ENCODE measurements at regions not wholly inside any gene's neighbourhood (a gene's known extent, or its start where the extent isn't known, plus 50 kb on each side); places are given as distances from the start of the nearest gene placed in this dataset.

DNA sequence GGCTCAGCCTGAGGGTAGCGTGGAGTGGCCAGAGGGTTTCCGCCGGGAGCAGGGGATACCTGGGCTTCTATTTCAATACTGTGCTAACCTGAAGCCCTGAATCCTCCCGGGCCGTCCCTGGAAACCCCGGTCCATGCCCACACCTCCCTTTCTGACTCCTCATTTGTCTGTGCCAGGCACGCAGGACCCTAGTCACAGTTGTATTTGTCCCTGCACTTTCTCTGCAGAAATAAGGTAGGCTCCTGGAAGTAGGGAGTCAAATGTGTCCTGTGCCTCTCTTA, 418.8 kb upstream of the HS6ST1 start:
- H3F3A ChIP-seq (ENCODE audit: control insufficient read depth, insufficient read depth): no peaks in the 10 kb centered on the region
- no peak overlapping the region for H3K4me3 ChIP-seq (ENCODE audit: low read length)
- no peak overlapping the region for H3K4me2 ChIP-seq (ENCODE audit: low read length)
- H3K9me2 ChIP-seq (replicated peaks; ENCODE audit: control insufficient read depth, low read length): no peaks in the 10 kb centered on the region
- H3K79me2 ChIP-seq (ENCODE audit: control insufficient read depth, low read length): no peaks in the 10 kb centered on the region
- H3K9me3 ChIP-seq (ENCODE audit: control insufficient read depth, insufficient read depth, low read length): no peaks in the 10 kb centered on the region
- no peak overlapping the region for H3K27ac ChIP-seq (ENCODE audit: low read depth, low read length)
- H3K36me3 ChIP-seq (ENCODE audit: control insufficient read depth, low read length): no peaks in the 10 kb centered on the region
- TF ChIP-seq, protein P1, sequence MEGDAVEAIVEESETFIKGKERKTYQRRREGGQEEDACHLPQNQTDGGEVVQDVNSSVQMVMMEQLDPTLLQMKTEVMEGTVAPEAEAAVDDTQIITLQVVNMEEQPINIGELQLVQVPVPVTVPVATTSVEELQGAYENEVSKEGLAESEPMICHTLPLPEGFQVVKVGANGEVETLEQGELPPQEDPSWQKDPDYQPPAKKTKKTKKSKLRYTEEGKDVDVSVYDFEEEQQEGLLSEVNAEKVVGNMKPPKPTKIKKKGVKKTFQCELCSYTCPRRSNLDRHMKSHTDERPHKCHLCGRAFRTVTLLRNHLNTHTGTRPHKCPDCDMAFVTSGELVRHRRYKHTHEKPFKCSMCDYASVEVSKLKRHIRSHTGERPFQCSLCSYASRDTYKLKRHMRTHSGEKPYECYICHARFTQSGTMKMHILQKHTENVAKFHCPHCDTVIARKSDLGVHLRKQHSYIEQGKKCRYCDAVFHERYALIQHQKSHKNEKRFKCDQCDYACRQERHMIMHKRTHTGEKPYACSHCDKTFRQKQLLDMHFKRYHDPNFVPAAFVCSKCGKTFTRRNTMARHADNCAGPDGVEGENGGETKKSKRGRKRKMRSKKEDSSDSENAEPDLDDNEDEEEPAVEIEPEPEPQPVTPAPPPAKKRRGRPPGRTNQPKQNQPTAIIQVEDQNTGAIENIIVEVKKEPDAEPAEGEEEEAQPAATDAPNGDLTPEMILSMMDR (IDR thresholded peaks at IDR 0.05; ENCODE audit: low read depth, low read length, poor library complexity, severe bottlenecking): no peak
- TF ChIP-seq EZH2phosphoT487 (IDR thresholded peaks at IDR 0.05; ENCODE audit: borderline replicate concordance, low read length): no peak
- no peaks in the 10 kb centered on the region for H4K20me1 ChIP-seq (ENCODE audit: control insufficient read depth, insufficient read depth, low read depth, low read length)
- H3K4me1 ChIP-seq (ENCODE audit: control insufficient read depth, low read length): peaks cover 38% of the 10 kb centered on the region
- H3K27me3 ChIP-seq (ENCODE audit: control insufficient read depth, low read length): no peaks in the 10 kb centered on the region

DNA sequence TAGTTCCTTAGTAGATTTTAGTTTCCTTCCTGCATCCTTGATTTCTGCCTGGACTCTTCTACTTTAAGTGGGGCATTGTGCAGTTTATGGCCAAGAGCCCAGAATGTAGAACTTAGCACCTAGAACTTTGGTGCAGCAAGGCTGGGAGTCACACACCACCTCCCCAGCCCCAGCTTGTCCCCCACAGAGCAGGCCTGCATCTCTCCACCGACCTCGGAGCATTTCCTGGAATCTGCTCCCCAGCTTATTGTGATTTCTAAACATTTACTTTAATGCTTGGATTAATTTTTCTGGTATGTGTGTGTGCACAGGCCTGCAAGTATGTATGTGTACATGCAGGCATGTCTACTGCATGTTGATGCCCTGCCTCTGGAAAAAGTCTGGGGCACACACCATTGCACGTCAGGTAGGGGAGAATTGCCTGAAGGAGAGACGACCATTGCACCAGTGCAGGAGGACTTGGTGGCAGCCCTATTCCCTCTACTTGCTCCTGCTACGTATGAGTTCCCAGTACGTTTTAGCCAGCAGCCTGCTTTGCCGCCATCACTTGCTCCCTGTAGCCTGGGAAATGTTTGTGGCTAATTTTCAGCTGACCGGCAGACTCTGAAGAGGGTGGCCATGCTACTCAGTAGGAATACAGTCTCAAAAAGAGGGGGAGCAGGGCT, 419.9 kb upstream of the HS6ST1 start:
- Histone ChIP-seq H3K36me3 (ENCODE audit: control insufficient read depth, low read length) (no peaks in the 10 kb centered on the region), H3F3A (ENCODE audit: control insufficient read depth, insufficient read depth) (no peaks in the 10 kb centered on the region), H3K4me2 (ENCODE audit: low read length) (no peak overlapping the region), H3K79me2 (ENCODE audit: control insufficient read depth, low read length) (no peaks in the 10 kb centered on the region), H3K27ac (ENCODE audit: low read depth, low read length) (no peak overlapping the region), H3K4me1 (ENCODE audit: control insufficient read depth, low read length) (peaks cover 31% of the 10 kb centered on the region), H3K9me2 (replicated peaks; ENCODE audit: control insufficient read depth, low read length) (no peaks in the 10 kb centered on the region), H3K9me3 (ENCODE audit: control insufficient read depth, insufficient read depth, low read length) (no peaks in the 10 kb centered on the region), H3K4me3 (ENCODE audit: low read length) (no peak overlapping the region), H4K20me1 (ENCODE audit: control insufficient read depth, insufficient read depth, low read depth, low read length) (no peaks in the 10 kb centered on the region), H3K27me3 (ENCODE audit: control insufficient read depth, low read length) (no peaks in the 10 kb centered on the region)
- TF ChIP-seq EZH2phosphoT487 (IDR thresholded peaks at IDR 0.05; ENCODE audit: borderline replicate concordance, low read length): no peak
- TF ChIP-seq, protein P1 (IDR thresholded peaks at IDR 0.05; ENCODE audit: low read depth, low read length, poor library complexity, severe bottlenecking): no peak

DNA sequence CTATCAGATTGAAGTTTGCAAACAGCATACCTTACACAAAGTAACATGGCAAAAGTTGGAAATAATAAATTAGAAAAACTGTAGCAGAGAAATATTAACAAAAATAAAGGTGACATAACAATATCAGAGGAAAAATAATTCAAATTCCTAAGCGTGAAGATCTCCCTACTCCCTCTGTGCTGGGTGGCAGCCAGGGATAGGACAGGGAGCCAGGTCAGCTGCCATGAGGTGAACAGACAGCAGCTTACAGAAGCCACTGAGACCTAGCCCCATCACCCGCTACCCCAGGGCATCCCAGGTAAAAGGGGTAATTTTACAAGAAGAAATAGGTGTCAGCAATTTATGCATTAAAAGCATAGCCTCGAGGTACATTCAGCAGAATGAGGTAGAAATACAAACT, 423.8 kb upstream of the HS6ST1 start:
- H3K27me3 ChIP-seq (ENCODE audit: control insufficient read depth, low read length): no peaks in the 10 kb centered on the region
- H3K79me2 ChIP-seq (ENCODE audit: control insufficient read depth, low read length): no peaks in the 10 kb centered on the region
- H3K27ac ChIP-seq (ENCODE audit: low read depth, low read length): no peak overlapping the region
- peaks cover 7% of the 10 kb centered on the region; the same call in 1 of the 2 replicates for H3K4me1 ChIP-seq (ENCODE audit: control insufficient read depth, low read length)
- no peak overlapping the region for H3K4me3 ChIP-seq (ENCODE audit: low read length)
- H4K20me1 ChIP-seq (ENCODE audit: control insufficient read depth, insufficient read depth, low read depth, low read length): no peaks in the 10 kb centered on the region
- H3K36me3 ChIP-seq (ENCODE audit: control insufficient read depth, low read length): no peaks in the 10 kb centered on the region
- no peak overlapping the region for H3K4me2 ChIP-seq (ENCODE audit: low read length)
- H3K9me2 ChIP-seq (replicated peaks; ENCODE audit: control insufficient read depth, low read length): no peaks in the 10 kb centered on the region
- TF ChIP-seq EZH2phosphoT487 (IDR thresholded peaks at IDR 0.05; ENCODE audit: borderline replicate concordance, low read length): no peak
- TF ChIP-seq, protein P1 (IDR thresholded peaks at IDR 0.05; ENCODE audit: low read depth, low read length, poor library complexity, severe bottlenecking): no peak
- H3F3A ChIP-seq (ENCODE audit: control insufficient read depth, insufficient read depth): no peaks in the 10 kb centered on the region
- H3K9me3 ChIP-seq (ENCODE audit: control insufficient read depth, insufficient read depth, low read length): no peaks in the 10 kb centered on the region

Measured in DOHH2 (cell line).